RKO (cell line): ENCODE measurements at regions not wholly inside any gene's neighbourhood (a gene's known extent, or its start where the extent isn't known, plus 50 kb on each side); places are given as distances from the start of the nearest gene placed in this dataset.

Source experiments
- DNase-seq: peaks from one replicate; pipeline ENCODE4 v3.0.0-alpha.2; 2016; ENCODE audit warnings: low spot score

DNA sequence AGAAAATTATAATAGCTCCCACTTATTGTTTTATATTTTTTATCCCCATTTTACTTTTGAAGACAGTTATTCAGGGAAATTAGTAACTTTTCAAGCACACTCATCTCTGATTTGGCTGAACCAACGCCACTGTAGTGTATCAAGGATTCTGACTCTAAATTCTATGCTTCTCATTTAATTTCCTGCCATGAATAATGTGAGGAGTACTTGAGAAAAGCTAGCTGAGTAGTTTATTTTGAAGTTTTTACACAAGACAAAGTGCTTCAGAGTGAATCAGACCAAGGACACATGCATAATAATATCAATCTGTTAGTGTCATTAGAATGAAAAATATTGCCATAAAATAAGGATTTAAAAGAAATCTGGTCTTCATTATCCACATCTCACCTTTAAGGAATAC lies 329.9 kb downstream of the SLITRK6 start:
- DNase-seq: no peak

GRCh38 chr13:85462792-85463425 lies 336.3 kb downstream of the SLITRK6 start:
- no peak for DNase-seq

DNA sequence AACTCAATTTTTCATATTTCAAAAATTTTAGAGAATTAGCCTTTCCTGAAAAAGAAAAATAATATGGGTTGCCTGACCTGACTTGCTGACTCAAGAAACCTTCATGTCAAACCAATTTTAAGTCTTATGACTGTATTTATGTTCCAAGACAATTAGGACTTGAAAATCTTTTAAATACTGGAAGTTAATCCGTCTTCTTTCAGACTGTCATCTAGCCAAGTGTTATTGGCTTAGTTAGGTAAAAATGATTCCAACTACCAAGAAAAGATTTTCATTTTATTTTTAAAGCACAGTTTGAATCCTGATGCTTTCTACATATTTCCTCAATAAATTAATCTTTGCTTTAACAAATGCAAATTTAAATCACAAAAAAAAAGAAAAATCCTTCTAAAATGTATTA lies 337.6 kb downstream of the SLITRK6 start:
- DNase-seq: no peak

GRCh38 chr13:85445534-85445933 lies 353.7 kb downstream of the SLITRK6 start:
- DNase-seq: no peak

GRCh38 chr13:85441975-85442374 lies 357.2 kb downstream of the SLITRK6 start:
- no peak for DNase-seq

DNA sequence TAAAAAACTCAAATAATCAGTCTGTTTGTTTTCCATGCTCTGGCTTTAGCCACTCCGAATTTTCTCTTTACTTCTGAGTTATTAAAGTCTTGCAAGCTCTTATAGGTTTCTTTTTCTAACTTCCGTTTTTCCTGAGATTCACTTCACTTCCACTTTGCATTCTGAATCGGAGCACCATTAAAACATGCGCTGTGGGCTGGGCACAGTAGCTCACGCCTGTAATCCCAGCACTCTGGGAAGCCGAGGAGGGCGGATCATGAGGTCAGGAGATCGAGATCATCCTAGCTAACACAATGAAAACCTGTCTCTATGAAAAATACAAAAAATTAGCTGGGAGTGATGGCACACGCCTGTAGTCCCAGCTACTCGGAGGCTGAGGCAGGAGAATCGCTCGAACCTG lies 357.9 kb downstream of the SLITRK6 start:
- DNase-seq: no peak

- no peak for DNase-seq
Observed at GRCh38 chr13:85436029-85436428, 363.2 kb downstream of the SLITRK6 start.

GRCh38 chr13:85434927-85435326 lies 364.3 kb downstream of the SLITRK6 start:
- no peak for DNase-seq

DNA sequence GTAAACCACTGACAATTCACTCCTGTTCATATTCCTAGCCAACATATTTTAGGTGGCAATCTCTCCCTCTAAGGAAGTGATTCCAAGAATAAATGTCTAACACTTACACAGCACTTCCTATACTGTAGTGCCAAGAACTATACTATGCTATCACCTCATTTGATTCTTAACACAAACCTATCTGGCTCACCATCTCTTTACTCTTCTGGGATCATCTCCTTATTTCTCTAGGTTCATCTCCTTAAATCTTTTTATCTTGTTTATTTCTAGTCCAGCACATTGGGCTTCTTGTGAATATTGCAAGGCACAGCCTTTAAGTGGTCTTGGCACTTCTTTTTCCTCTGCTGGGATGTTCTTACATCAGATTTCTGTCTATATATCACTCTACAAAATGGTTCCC lies 366.3 kb downstream of the SLITRK6 start:
- no peak for DNase-seq

DNA sequence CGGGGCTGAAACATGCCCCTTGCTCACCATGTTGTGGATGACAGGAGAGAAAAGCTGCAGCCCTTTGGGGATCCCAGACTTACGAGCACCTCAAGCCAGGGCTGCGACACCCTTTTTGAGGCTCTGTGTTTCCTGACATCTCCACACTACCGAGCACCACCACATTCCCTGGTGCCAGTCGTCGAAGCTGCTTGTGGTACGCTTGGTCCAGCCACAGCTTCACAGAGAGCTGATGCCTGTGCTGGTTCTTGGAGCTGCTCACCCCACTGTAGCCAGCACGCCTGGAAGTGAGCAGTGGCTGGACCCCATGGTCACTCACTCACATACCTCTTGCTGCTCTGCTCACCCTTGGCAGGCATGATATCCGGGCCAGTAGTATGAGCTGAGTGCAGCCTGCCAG lies 367.5 kb downstream of the SLITRK6 start:
- DNase-seq: no peak

DNA sequence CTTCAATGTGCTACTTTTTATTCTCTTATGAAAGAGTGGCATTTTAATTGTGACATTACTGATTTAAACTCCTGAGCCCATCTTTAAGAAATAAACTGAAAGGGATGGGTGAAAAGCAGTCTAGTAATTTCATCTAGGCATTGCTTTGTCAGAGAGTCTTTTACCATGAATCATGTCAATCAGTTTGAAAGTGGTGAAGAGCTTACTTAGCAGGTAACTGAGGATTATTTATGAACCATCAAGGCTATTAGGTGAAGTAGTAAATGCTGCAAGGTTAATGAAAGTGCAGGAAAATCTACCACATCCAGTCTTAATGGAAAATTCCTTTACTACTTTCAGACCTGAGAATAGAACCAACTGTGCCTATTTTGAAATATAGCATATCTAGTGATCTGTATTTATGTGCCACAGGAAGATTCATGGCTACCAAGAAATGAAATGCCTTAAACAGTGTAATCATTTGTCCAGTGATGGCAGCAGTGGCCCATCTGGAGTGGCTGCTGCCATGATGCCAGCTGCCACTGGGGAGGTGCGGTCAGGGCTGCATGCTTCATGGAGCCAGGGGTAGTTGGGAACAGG lies 368.9 kb downstream of the SLITRK6 start:
- DNase-seq: no peak

DNA sequence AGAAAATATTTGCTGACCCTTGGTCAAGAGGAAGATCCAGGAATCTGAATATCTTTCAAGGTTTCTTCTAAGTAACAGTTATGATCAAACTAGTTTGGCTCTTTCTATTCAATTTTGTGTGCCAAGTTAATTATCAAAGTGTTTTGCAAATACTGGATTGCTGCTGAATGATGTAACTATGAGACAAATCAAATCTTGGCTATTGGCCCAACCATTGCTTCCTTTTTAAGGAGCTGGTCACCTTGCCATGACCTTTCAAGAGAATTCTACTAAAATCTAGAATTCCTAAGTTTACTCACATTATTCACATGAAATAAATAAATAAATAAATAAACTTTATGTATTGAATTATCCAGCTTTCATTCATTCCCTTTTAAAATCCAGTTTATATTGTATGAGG lies 371.8 kb downstream of the SLITRK6 start:
- DNase-seq: no peak

DNA sequence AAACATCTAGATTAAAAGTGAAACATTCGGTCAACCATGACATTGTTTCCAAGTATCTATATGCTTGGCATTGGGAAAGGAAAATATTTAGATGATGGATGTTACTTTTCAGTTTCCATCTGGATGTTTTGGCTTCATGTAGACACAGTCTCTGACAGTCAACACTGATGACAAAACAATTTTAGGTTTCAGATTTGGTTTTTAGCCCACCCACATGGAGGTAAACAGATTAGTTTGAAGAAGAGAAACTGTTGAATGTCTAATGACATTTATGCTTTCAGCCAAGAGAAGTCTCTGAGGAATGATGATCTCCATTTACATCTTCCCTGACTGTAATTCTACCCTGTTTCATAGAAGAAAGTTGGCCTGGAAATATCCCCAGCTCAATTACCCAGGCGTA lies 379.1 kb downstream of the SLITRK6 start:
- no peak for DNase-seq

DNA sequence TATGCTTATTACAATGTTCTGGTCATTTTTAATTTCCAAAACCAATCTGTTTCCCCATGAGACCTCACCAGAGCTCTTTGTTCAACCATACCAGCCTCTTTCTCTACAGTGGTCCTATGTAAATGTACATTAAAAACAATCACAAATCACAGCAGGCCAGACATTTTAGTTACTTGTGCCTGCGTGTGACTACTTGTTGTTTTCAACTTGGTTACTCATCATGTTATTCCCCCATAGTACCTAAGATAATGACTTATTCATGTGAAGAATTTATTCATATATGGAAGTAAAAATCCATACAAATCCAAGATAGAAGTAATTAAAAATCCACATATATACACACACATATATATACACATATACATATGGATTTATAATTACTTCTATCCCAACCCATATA lies 379.6 kb downstream of the SLITRK6 start:
- no peak for DNase-seq

DNA sequence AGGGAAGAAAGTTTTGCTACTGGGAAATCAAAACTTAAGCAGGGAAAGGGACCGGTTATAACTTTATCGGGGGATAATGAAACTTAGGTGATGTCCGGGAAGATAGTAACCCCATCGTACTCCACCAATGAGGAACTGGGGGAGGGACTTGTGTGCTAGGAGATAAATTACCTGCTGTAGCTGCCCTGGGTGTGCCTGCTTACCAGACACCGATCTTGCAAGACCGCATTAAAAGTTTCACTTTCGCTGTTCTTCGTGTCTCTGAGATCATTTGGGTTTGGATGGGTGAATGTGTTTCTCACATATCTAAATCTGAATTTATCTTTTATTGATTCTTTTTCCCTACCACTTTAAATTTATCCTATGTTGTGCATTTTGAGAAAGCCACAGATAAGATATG lies 381.4 kb downstream of the SLITRK6 start:
- no peak for DNase-seq

DNA sequence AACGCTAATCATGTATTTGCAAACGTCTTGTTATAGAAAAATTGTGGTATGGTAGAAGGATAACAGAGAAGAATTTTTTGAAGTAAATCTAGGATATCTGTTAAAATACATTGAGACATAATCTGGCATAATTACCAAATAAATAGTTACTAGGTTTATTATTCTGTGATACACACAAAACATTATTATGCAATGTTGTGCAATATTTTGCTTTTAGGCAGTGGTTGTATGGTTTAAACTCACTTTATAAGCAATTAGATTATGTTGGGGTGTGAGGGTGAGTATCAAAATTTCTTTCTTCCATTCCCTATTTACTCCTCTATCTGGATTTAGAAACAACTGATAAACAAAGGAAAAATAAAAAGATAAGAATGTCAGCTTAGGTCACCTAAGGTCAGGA lies 385.6 kb downstream of the SLITRK6 start:
- DNase-seq: no peak

GRCh38 chr13:85412448-85412847 lies 386.8 kb downstream of the SLITRK6 start:
- no peak for DNase-seq

DNA sequence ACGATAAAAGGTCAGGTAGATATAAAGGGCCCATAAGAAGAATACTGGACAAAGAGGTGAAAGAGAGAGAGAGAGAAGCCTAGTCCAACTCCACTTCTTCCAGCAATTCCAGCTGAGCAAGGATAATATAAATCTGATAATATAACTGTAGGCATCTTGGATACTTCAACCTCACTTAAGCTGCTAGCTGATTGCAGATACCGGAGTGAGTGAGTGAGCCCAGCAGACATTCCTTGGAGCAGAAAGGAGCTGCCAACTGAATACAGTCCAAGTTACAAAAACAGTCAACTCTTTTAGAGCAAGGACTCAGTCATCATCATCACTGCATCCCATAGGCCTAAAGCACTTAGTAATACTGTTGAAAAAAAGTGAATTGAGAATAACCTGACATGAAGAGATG lies 387.6 kb downstream of the SLITRK6 start:
- no peak for DNase-seq

GRCh38 chr13:85408415-85408814 lies 390.8 kb downstream of the SLITRK6 start:
- DNase-seq: no peak

DNA sequence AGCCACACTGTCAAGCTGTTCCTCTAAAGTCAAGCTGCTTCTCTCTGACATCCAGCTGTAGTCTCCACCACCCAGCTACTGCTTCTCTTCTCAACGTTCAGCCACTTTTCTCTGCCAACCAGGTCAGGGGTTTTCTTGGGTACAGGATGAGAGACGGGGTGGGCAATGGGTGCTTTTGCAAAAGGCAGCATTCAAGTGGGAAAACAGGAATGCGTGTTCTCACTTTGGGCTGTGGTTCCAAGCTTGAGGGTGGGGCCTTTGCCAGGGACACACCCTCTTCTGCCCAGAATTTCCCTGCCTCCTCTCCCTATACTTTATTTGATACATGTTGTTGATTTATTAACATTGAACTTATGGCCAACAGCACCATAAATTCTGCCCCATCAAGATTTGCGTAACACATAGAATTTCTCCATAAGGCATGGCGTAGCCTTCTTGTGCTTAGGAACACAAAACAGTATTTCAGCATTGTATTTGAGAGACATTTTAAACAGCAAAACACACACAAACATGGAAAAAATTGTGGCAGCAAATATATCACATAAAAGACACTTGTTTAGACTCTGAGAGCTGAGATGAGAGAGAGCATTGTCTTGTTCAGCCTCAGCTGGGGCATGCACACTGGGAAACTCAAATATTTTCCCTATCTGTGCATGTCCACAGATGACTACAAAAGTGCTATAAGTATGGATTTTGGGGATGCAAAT lies 392.8 kb downstream of the SLITRK6 start:
- DNase-seq: no peak

DNA sequence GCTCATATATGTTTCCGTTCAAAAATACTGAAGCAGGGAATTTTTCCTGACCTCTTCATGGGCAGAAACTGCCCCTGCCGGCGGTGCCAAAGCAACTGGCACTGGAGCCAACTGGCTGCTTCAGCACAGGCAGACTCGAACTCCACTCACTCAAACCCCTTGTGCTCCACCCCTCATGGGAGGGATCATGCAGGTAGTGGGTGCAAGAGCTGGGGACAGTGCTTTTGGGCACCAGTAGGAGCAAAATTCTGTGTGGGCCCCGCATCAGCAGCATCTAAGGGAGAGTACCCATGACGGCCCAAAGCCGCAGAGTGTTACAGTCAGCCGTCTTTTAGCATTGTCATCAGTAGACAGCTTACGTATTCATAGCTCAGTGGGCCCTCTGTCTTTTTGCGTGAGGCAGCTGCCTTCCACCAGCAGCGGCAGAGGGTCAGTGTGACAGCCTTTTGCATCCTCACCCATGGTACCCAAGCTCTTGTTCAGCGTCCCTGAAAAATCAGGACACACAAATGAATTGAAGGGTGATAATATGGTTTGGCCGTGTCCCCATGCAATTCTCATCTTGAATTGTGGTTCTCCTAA lies 393.8 kb downstream of the SLITRK6 start:
- DNase-seq: no peak

DNA sequence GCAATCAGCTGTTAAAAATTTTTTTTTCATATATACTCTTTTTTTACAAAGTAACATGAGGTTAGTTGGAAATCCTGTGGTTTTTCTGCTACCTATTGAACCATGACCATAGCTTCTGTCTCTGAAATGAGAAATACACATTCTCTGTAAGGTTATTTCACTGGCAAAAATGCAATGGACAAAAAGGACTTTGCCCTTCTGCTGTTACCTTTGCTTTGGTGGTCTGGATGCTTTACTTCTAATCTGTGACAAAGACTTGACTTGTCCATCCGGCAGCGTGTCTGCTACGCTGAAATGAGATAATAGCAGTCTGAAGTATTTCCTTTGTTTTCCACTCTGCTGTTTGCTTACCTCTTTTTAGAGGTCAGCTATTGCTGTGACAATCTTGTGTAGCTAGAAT lies 412.8 kb downstream of the SLITRK6 start:
- no peak for DNase-seq

GRCh38 chr13:85383291-85383690 lies 415.9 kb downstream of the SLITRK6 start:
- DNase-seq: no peak
